SK-N-DZ (cell line): ENCODE measurements at regions not wholly inside any gene's neighbourhood (a gene's known extent, or its start where the extent isn't known, plus 50 kb on each side); places are given as distances from the start of the nearest gene placed in this dataset.

ENCODE experiments used
- DNase-seq: peaks from one replicate; pipeline ENCODE4 v3.0.0-alpha.2; 2015; ENCODE audit warnings: low spot score

DNA sequence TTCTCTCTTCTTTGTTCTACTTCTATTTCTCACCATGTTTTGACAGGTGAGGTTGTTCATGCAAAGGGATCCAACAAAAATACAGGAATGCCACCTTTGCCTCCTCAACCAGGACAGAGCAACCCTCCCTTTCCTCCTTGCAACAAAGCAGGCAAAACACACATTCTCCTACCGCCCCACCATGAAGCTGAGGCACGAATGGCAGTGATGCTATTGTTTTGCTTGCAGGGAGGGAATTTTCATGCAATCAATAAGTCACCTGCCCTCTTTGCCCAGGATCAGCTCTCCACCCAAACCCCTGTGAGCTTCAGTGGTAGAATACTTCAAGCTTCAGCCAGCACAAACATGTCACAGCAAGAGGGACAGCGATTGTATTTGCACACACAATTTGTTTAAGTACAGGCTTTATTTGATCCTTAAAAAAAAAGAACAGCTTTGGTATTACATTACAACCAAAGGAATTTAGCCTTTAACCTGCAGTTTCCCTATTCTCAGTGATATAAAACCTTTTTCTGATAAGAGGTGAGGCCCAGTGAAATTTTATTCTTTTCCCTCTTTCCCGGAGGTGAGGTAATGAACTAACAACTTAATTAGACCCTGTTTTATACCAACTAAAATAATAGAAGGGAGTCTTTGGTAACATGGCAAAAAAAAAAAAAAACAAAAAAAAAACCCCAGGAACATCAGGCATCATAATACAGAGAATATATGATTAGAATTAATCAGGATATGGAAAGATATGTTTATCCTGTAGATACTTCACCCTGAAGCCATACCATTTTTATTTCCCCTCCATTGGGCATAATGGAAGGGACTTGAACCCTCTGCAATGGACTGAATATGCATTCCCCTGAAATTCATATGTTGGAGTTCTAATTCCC, 87.0 kb upstream of the EEA1 start:
- no peak for DNase-seq

DNA sequence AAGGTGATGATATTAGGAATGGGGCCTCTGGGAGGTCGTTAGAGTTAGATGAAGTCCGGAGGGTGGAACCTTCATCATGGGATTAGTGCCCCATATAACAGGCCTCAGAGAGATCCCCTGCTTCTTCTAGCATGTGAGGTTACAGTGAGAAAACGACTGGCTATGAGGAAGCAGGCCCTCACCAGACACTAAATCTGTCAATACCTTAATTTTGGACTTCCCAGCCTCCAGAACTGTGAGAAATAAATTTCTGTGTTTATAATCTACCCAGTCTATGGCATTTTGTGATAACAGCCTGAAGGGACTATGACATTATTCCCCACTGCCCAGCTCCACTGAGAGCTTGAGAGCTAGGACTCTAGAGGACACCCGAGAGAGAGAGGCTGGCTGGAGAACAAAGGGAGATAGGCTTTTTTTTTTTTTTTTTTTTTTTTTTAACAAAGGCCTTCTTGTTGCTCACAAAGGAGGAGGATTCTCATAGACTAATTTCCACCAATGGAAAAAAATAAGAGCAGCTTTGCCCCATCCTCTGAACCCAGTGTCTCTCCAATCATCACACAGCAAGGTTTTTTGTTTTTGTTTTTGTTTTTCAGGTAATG, 87.8 kb upstream of the EEA1 start:
- DNase-seq = no peak

DNA sequence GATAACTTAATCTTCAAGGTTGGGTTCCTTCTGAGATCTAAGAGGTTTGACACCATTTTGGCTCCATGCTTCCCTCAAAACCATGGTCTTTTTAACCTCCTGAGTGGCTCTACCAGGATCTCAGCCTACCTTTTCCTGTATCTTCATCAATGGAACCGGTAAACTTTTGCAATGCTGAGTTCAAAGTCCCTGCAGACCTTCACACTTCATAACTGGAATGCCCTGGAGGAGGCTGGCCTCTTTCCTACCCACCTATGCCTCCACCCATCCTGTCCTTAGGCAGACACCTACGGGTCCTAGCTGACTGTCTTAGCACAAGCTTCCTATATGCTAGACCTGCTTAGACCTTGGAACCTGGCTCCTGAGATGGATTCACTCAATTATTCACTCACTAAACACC, 89.5 kb upstream of the EEA1 start:
- no peak for DNase-seq

DNA sequence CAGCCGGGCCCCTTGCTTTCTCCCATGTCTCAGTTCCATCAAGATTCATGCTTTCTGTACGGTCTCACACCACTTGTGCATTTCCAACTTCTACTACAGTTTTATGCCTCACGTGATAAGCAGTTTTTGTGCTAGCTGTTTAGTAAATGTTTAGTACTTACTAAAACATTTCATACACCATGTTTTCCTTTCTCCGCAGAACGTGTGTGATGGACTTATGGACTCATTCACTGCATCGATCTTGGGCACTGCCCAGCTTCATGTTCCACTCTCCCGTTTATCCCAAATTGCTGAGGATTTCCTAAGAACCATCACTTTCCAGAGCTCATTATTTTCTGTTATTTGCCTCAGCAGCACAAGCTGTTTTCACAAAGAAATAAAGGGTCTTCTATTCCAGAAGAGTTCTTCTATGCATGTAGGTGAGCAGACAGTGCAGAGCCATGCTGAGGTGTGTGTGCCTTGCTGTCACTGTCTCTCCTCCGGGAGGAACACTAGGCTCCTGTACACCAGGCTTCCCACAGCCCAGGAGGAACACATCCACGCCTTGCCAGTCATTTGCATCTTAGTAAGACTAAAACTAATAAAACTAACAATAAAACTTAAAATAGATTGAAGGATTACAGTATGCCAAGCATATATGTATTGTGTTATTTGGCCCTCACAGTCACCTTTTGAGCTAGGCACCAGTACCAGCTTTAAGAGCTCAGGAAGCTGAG, 90.3 kb upstream of the EEA1 start:
- no peak for DNase-seq

DNA sequence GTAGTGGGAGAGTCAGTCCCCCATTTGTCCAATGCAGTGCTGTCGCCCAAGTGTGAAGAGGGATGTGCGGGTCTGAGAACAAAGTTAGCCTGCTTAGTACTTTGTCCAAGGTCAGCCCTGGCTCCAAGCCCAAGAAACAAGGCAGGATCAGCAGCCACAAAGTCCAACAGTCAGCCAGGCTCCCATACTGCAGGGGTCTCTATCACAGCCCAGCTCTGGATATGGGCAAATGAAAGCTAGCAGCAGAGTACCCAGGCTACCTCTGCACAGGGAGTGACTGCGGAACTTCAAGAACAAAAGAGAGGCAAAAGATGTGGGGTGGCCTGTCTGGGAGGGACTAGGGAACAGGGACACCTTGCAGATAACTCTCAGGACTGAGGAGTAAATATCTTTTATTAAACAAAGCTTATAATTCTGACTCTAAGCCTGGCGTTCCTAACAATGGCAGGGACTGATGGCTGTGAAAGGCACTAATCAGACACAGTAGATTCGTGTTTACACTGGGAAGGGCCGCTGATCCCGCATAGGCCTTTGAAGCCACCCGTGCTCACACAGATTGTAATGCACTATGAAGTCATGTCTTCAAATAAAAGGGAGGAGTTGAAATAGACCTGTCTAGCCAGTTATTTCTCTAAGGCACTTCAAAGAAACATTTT, 91.0 kb upstream of the EEA1 start:
- no peak for DNase-seq

DNA sequence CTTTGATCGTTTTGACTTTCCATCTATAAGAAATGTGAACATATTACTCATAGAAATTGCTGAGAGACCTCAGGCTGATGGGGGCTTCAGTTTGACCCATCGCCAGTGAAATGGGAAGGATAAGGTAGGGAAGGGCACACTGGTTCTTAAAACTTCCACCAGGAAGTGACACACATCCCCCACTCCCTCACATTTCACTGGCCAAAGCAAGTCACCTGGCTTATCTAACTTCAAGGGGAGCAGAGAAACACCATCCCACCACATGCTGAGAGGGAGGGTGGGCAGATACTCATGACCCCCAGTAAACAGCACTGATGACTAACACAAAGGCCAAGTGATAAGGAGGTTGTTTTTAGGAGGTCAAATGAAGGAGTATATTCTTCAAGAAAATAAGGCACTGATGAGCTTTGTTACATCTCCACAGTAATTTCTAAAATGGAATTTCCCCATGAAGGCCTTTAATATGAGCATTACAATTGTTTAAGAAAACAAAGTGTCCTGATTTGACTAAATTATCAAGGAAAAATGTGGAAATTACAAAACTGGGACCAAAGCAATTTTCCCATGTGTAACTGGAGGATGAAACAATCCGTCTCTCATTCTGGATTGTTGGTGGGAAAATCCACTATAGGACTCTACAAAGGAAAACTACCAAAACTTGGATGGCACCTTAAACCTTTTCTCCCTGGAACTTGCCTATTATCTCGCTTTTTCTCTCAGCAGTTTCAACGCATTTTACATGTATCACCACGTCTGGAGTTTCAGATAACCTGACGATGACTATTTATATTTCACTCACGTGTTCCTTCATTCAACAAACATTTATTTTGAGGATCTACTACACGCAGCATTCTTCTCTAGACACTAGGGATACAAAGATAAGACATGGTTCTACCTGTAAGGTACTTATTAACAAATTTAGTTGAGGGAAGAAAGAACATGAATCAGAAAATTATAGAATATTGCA, 91.8 kb upstream of the EEA1 start:
- DNase-seq = no peak

DNA sequence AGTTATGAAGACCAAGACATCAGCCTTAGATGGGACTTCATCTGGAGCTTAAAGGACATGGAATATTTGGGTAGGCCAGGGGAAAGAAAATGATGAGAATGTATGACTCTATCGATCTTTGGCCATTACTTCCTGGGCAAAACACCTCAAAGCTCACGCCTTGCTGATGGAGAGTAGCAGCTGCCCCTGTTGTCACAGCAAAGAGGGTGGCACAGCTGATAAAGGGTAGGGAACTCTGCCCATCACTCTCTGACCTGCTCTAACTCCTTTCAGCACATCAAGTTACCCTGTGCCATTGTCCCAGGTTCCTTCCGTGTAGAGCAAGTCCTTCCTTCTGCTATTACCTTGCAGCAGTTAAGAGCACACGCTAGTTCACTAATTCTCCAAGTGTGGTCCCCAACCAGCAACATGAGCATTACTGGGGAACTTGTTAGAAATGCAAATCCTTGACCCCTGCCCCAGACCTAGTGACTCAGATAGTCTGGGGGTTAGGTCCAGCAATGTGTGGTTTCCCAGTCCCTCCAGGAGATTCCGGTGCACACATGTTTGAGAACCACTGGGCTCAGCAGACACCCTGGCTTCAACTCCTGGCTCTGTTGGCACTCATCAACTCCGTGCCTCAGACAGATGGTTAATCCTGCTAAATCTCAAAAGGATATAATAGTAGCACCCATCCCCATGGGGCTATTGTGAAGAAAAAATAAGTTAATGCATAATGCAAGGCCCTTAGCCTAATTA, 93.7 kb upstream of the EEA1 start:
- DNase-seq = no peak

DNA sequence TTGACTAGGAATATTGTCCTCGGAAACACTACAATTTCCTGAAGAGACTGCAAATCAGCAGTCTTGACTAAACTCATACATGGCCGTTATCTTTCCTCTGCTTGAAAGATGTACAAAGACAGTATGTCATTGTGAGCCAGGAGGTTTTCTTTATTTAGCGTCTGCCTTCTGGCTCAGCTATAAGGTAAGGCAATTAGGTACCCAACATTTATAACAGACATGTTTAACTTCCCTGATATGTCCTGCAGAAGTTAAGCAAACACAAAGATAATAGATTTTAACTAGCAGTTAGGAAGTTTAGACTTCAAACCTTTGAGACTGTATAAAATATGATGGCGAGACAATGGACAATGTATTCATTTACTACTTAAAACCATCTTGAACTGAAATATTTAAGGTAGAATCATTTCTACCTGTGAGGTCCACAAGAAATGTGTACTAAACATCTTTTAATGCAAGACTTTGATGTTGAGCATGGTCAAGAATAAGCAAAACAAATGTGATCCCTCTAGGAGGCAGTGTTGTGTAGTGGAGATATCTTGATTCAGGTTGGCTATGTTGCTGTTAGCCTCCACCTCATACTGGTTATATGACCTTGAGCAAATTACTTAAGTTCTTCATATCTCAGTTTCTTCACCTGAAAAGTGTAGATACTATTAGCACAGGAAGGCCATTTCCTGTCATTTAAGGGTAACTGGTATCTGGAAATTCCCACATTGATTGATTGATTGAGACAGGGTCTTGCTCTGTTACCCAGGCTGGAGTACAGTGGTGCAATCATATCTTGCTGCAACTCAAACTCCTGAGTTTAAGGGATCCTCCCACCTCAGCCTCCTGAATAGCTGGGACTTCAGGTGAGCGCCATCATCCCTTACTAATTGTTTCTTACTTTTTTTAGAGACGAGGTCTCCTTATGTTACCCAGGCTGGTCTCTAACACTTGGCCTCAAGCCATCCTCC, 96.3 kb upstream of the EEA1 start:
- peak; percentile 6 for DNase-seq

DNA sequence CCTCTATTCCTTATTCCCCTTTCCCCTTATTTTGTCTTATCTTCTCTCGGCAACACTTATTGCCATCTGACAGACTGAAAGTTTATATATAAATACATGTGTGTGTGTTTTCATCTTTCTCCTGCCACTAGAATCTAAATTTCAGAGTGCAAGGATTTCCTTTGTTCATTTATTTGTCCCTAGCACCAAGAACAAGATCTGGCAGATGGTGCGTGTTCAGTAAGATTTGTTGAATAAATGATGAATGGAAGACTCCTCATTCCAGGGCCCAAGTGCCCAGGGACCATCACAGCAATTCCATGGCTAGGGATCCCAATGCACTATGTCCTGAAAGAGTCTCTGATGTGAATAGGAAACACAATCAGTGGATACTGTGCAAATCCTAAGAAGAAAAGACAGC, 97.9 kb upstream of the EEA1 start:
- no peak for DNase-seq

DNA sequence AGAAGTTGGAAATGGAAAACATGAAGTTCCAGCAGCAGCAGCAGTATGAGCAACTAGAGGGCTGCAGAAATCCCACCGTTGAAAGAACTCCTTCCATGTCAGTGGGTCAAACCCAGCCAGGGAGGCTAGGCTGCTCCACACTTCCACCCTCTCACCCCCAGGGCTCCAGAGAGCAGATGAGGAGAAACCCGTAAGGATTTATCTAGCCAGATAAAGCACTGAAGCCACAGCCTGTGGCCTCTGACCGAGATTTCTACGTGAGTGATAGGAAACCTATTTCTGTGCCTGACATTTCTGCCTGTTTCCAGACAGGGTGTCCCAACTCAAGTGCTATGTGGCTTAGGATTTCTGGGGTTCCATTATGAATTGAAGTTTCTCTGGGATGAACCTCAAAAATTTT, 100.0 kb upstream of the EEA1 start:
- no peak for DNase-seq

DNA sequence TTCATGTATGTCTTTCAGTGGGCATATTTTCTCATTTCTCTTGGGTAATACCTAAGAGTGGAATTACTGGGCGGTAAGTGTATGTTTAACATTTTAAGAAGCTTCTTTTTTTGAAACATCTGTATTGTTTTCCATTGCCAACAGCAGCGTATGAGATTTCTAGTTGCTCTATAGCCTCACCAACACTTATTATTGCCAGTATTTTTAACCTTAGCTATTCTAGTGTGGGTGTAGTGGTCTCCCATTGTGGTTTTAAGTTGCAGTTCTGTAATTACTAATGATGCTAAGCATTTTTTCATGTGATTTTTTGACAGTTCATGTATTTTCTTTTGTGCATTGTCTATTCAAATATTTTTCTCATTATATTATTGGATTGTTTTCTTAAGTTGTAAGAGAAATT, 101.9 kb upstream of the EEA1 start:
- DNase-seq = no peak

DNA sequence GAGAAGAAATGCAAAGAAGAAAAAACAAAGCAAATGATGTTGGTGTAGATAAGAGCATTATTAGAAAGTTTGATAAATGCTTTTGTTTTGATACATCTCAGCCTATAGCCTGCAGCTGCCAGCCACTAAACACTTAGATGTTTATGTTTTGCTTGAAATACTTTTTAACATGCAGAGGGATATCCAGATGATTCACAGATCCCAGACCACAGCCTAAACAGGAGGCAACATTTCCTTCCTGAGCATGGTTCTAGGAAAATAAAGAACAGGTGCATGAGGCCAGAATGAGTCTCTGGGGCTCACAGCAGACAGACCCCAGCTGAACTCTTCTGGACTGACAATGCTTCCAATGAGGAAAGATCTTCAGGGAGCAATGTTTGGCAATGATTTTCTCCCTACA, 103.7 kb upstream of the EEA1 start:
- DNase-seq = no peak

DNA sequence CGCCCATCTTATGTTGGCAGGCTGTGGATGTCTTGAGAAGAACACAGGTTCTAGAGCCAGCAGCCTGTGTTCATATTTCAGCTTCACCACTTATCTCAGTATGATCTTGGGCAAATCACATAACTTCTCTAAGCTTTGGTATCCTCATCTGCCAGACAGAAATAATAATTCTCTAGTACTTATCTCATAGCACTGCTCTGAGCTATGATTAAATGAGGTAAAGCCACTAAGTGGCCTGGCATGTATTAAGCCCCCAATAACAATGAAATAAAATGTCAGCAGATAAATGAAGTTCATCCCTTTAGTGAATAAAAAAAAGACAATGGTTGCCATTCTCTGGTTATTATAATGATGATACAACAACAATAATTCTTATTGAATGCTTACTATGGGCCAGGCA, 104.9 kb upstream of the EEA1 start:
- DNase-seq = no peak

DNA sequence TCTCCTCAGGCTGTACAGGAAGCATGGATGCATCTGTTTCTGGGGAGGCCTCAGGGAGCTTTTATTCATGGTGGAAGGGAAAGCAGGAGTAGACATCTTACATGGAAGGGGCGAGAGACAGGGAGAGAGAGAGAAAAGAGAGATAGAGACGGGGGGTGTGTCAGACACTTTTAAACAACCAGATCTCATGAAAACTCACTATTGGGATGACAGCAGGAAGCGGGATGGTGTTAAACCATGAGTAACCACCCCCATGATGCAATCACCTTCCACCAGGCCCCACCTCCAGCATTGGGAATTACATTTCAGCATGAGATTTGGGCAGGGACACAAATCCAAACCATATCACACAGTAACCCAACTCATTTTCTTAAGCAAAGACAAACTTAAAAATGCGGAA, 110.0 kb upstream of the EEA1 start:
- DNase-seq = no peak

DNA sequence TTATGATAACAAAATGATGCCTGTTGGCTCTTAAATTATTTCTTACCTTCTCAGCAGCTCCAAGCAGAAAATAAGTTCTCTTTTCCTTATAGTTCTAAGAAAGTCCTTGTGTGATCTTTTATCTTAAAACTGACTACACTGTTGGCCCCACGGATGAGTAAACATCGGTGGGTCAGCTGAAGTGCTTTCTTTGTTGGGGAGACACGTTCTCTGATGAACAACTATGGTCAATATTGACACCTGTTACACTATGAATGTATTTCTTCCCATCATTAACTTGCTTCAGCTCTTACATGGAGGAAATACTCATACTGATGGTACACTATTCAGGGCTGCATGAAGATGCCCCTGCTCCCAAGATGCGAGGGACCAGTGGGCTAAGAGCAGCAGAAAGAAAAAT, 110.8 kb upstream of the EEA1 start:
- DNase-seq = no peak

DNA sequence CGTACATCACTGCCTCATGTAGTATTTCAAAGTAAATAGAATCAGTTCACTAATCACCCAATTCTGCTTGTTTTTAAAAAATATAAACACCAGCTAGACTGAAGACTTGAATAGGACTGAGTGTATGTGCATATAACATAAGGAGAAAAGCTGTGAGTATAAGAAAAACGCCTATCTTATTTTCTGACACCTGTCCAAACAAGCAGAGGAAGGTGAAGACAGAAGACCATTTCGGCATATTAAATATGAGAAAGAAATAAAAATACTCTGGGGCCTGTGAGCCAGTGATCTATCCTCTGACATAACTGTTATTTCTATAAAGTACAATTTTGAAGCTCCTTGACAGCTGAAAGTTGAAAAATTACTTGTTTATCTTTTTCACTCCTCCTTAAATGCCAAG, 111.3 kb upstream of the EEA1 start:
- no peak for DNase-seq

DNA sequence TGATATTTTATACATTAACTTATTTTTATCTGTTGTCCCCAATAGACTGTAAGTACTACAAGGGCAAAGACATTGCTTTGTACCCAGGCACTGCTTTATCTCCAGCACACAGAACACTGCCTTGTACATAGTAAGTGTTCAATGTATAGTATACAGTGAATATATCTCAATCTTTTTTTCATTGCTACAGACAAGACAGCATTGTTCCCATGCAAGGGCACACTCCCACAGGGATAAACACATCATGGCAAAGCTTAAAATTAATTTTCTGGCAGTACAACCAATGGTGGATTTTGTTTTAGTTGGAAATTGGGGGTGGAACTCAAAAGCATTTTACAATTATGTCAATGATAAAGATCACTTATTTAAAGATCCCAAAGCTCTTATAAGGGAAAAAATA, 112.3 kb upstream of the EEA1 start:
- DNase-seq = no peak

DNA sequence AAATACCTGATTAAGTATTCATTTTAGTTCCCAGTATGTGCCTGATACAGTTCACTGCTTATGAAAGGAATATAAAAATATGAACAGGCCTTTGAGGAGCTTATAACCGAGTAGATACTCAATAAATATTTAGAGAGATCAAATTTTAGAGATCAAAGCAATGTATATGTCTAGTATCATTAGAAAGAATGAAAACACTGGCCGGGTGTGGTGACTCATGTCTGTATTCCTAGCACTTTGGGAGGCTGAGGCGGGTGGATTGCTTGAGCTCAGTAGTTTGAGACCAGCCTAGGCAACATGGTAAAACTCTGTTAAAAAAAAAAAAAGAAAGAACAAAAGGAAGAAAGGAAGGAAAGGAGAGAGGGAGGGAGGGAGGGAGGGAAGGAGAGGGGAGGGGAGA, 113.2 kb upstream of the EEA1 start:
- DNase-seq = no peak

DNA sequence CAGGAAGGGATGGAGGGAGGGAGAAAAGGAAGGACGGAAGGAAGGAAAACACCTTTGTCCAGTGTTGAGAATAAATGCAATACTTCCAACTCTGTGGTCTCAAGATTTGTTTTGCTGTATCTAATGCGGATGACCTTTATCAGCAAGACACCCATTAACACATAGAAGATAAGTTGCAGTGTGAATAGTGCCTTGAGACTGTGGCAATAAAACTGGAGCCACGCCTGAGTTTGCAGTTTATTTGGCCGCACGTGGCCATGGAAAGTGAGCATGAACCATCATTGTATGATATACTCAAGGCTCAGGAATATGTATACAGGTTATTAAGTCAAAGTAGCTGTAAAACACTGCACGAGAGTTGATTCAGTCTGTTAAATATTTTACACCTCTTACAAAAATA, 113.6 kb upstream of the EEA1 start:
- DNase-seq = no peak
